IPS-15b (cell line): ENCODE measurements at regions not wholly inside any gene's neighbourhood (a gene's known extent, or its start where the extent isn't known, plus 50 kb on each side); places are given as distances from the start of the nearest gene placed in this dataset.

Source experiments
- H3K27me3 ChIP-seq: one replicate; pipeline ENCODE4 v1.6.1; 2013; ENCODE audit warnings: low read length; ENCODE audit not compliant: control insufficient read depth, insufficient read depth
- H3K36me3 ChIP-seq: one replicate; pipeline ENCODE4 v1.6.1; 2013; ENCODE audit warnings: low read length; ENCODE audit not compliant: control insufficient read depth, insufficient read depth
- H3K4me1 ChIP-seq: one replicate; pipeline ENCODE4 v1.6.1; 2013; ENCODE audit warnings: mild to moderate bottlenecking, low read length; ENCODE audit not compliant: control insufficient read depth, insufficient read depth
- H3K4me3 ChIP-seq: one replicate; pipeline ENCODE4 v1.5.1; 2013; ENCODE audit warnings: low read depth, low read length
- H3K9ac ChIP-seq: one replicate; pipeline ENCODE4 v1.6.1; 2013; ENCODE audit warnings: low read depth, mild to moderate bottlenecking, low read length
- H3K9me3 ChIP-seq: one replicate; pipeline ENCODE4 v1.6.1; 2013; ENCODE audit warnings: mild to moderate bottlenecking, low read length; ENCODE audit not compliant: control insufficient read depth, insufficient read depth

DNA sequence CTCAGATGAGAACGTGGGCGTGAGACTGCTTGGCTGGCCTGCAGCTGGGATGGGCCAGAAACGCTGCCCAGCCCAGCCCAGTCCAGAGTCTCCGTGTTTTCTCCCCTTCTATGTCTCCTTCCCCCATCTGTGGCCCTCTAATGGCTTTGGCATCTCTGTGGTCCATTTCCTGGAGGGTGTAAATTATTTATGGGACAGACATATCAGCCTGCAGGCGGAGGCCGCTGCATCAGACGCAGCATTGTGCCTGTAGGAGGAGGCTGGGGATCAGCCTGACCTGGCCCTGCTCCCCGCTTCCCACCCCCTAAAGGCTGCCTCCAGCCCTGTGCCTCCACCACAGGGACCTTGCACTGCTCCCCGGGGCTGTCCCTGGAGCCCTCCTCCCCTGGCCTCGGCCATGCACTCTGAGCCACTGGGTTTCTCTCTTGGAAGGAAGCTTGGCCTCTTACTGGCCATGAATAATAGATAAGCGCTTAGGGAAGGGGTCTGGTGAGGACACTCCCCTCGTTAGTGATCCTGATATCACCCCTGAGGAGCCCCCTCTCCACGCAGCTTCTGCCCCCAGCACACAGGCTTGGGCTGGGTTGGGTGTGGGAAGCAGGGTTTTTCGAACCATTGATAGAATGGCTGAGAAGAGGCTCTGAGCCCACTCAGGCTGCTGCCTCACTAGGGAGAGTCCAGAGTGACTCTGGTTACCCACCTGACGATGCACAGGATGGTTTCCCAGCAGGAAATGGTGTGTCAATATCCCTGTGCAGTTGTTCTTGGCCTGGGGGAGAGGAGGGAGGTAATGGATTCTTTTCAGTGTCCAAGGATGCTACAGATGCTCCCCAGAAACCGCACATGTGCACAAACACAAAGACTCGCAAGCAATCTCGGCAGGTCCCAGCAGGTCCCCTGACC lies 185.5 kb downstream of the MYCN start:
- no peaks in the 10 kb centered on the region for H3K9me3 ChIP-seq
- H3K4me3 ChIP-seq = no peak overlapping the region
- H3K36me3 ChIP-seq = no peaks in the 10 kb centered on the region
- H3K9ac ChIP-seq = no peak overlapping the region
- no peaks in the 10 kb centered on the region for H3K4me1 ChIP-seq
- no peaks in the 10 kb centered on the region for H3K27me3 ChIP-seq

DNA sequence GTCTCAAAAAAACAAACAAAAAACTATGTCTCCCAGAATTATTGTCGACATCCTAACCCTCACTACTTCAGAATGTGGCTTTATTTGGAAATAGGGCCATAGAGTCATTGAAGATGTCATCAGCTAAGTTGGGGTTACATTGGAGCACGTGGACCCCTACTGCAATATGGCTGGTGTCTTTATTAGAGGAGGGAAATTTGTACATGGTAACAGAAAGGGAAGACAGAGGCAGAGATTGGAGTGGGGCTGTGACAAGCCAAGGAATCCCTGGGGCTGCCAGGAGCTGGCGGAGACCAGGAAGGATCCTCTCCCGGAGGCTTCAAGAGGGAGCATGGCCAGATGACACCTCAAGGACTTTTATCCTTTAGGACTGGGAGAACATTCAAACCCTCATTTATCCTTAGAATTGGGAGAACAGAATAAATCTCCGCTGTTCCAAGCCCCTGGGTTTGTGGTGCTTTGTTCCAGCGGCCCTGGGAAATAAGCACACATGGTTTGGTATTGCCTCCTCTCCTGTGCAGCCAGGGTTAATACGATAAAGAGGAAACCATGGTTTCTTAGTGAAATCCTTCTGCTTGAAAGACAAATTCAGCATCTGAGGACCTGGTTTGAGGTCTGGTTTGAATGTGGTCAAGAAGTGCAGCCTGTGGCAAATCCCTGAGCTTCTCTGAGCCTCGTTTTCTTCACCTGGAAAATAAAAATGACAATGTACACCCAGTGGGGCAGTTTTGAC lies 184.7 kb downstream of the MYCN start:
- H3K4me1 ChIP-seq = no peaks in the 10 kb centered on the region
- no peaks in the 10 kb centered on the region for H3K36me3 ChIP-seq
- H3K27me3 ChIP-seq = no peaks in the 10 kb centered on the region
- no peak overlapping the region for H3K9ac ChIP-seq
- no peaks in the 10 kb centered on the region for H3K9me3 ChIP-seq
- no peak overlapping the region for H3K4me3 ChIP-seq

DNA sequence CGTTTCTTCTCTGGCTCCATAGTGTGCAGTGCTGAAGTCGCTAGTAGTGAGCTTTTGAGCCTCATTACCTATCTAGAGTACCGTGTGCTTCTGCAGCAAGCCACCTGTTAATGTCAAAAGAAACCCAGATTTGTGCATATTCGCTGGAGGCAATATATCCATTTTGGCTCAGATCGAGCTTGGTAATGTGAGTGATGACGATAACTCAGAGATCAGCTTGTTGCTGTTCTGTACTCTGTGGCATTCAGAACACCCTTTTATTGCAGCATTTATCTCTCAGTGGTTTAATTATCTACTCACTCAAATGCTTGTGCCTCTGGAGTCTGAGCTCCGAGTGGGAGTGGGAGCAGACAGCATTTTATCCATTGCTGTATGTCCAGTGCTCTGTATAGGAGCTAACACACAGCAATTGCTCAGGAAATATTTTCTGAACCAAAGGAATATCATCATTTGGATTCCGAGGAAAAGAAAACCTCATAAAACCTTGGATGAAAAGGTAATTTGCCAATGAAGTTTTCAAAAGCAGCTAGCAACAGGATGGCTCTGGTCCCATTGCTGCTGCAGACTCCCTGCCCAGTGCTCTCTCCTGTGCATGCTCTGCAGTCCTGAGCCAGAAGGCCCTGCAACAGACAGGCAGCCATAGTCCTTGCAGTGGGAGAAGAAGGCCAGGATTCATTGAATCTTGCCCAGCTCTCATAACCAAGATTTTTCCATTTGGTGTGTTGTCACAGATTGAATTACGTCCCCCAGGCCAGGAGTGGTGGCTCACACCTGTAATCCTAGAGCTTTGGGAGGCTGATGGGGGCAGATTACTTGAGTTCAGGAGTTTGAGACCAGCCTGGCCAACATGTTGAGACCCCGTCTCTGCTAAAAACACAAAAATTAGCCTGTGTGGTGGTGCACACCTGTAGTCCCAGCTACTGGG lies 183.8 kb downstream of the MYCN start:
- H3K36me3 ChIP-seq = no peaks in the 10 kb centered on the region
- H3K4me1 ChIP-seq = no peaks in the 10 kb centered on the region
- no peaks in the 10 kb centered on the region for H3K27me3 ChIP-seq
- no peak overlapping the region for H3K9ac ChIP-seq
- no peaks in the 10 kb centered on the region for H3K9me3 ChIP-seq
- H3K4me3 ChIP-seq = no peak overlapping the region

DNA sequence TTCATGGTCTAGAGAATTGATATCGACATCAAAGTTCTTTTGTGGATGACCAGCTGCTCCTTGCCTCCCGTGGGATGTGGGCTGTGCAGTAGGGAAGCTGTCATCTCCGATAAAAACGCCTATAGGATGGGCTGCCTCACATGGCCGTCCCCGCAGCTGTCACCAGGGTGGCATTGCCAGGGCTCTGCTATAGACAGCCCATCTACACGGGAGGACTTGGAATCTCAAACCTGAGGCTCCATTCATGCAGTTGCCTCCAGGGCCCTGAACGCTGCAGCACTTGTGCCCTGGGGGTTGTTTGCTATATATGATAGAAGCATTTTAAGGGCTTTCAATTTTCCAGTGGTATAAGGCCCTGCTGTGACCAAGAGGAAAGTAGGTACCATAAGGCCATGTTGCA lies 183.1 kb downstream of the MYCN start:
- Histone ChIP-seq H3K4me1 (no peaks in the 10 kb centered on the region), H3K27me3 (no peaks in the 10 kb centered on the region), H3K9me3 (no peaks in the 10 kb centered on the region), H3K9ac (no peak overlapping the region), H3K36me3 (no peaks in the 10 kb centered on the region), H3K4me3 (no peak overlapping the region)

DNA sequence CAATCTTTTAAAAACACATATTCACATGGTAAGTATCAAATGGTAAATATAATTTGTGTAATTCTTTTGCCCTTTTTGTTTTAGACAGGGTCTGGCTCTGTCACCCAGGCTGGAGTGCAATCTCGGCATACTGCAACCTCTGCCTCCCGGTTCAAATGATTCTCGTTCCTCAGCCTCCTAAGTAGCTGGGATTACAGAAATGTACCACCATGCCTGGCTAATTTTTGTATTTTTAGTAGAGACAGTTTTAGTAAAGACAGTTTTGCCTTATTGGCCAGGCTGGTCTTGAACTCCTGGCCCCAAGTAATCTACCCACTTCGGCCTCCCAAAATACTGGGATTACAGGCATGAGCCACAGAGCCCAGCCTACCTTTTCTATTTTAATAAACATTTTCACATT lies 182.2 kb downstream of the MYCN start:
- Histone ChIP-seq H3K36me3 (no peaks in the 10 kb centered on the region), H3K9me3 (no peaks in the 10 kb centered on the region), H3K4me3 (no peak overlapping the region), H3K4me1 (no peaks in the 10 kb centered on the region), H3K27me3 (no peaks in the 10 kb centered on the region), H3K9ac (no peak overlapping the region)

DNA sequence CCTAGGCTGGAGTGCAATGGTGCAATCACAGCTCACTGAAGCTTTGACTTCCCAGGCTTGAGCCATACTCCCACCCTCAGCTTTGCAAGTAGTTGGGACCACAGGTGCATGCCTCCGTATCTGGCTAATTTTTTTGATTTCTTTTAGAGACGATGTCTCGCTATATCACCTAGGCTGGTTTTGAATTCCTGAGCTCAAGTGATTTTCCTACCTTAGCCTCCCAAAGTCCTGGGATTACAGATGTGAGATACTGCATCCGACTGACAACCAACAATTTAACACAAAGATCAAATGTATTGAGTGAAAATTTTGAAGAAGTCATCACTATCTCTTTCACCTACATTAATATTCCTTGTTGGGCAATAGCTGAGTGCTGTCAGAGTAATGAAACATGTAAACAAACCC lies 181.6 kb downstream of the MYCN start:
- no peaks in the 10 kb centered on the region for H3K9me3 ChIP-seq

DNA sequence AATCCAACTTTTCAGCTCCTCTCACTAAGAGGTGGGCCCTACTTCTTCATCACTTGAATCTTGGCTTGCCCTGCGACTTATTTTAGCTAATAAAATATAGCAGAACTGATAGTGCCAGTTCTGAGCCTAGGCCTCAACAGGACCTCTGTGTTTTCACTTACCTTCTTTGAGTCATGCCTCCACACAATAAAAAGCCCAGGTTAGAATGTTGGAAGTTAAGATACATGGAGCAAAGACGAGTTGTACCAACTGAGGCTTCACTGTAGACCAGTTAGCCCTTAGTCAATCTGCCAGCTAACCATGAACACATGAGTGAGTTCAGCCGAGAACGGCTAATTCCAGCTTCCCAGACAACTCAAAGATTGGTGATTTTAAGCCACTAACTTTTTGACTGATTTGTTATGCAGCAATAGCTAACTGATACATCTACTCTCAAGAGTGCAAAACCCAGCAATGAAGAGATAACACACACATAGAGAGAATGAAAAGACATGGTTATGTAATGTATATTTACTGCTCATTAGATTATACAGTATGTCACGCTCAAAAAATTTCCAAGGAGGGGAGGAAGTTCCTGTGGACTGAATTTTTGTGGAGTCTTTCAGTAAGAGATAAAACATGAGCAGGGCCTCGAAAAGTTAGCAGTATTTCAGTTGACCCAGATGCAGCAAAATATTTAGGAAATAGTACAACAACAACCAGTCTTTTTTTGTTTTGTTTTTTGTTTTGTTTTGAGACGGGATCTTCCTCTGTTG lies 181.1 kb downstream of the MYCN start:
- no peaks in the 10 kb centered on the region for H3K27me3 ChIP-seq
- no peak overlapping the region for H3K4me3 ChIP-seq
- H3K9ac ChIP-seq = no peak overlapping the region
- no peaks in the 10 kb centered on the region for H3K4me1 ChIP-seq
- H3K36me3 ChIP-seq = no peaks in the 10 kb centered on the region
- H3K9me3 ChIP-seq = no peaks in the 10 kb centered on the region

More for the DNA sequence above, 181.6 kb downstream of the MYCN start:
- Histone ChIP-seq H3K9ac (no peak overlapping the region), H3K36me3 (no peaks in the 10 kb centered on the region), H3K4me1 (no peaks in the 10 kb centered on the region), H3K27me3 (no peaks in the 10 kb centered on the region), H3K4me3 (no peak overlapping the region)

DNA sequence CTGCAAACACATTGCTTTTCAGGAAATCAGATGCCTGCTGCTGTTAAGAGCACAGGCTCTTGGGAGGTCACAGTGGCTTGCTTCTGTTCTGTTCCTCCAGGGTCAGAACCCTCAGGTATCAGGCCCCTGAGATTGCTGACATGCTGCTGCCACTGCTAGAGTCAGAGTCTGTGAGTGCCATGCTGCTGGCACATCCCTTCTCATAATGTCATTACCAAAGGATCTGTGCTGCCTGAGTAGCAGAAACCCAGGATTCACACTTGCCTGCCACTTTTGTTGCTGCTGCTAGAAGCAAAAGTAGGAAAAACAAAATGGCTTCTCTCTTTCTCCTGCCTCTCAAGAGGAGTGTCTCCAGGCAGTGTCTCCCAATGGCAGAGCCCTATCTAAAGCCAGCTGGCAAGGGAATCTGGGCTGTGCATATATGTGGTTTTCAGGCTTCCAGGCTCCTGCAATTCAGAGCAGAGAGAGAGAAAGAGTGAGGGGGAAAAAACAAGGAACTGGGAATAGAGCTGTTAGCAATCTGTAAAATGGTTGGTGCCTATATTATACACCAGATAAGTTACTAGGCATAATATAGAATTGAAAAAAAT lies 180.3 kb downstream of the MYCN start:
- Histone ChIP-seq H3K9ac (no peak overlapping the region), H3K9me3 (no peaks in the 10 kb centered on the region), H3K4me1 (no peaks in the 10 kb centered on the region), H3K36me3 (no peaks in the 10 kb centered on the region), H3K27me3 (no peaks in the 10 kb centered on the region), H3K4me3 (no peak overlapping the region)

DNA sequence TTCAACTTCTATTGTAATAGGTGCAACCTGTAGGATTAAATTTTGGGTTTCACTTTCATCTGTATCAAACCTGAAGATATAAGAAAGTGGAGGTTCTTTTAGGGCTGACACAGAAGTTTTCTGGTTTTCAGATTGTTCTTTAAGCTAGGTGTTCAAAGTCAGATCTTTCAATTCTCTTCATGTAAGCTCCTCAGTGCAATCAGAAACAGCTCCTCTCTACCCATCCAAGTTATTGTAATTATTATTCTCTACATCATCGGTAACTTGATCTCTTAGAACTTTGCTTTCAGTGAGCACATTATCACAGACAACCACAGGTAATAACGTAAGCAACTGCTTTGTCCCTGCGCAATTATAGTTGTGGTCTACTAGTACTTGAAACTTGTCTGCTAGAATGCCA lies 179.4 kb downstream of the MYCN start:
- H3K36me3 ChIP-seq = no peaks in the 10 kb centered on the region
- H3K4me1 ChIP-seq = no peaks in the 10 kb centered on the region
- H3K9me3 ChIP-seq = no peaks in the 10 kb centered on the region
- H3K9ac ChIP-seq = no peak overlapping the region
- no peak overlapping the region for H3K4me3 ChIP-seq
- H3K27me3 ChIP-seq = no peaks in the 10 kb centered on the region

DNA sequence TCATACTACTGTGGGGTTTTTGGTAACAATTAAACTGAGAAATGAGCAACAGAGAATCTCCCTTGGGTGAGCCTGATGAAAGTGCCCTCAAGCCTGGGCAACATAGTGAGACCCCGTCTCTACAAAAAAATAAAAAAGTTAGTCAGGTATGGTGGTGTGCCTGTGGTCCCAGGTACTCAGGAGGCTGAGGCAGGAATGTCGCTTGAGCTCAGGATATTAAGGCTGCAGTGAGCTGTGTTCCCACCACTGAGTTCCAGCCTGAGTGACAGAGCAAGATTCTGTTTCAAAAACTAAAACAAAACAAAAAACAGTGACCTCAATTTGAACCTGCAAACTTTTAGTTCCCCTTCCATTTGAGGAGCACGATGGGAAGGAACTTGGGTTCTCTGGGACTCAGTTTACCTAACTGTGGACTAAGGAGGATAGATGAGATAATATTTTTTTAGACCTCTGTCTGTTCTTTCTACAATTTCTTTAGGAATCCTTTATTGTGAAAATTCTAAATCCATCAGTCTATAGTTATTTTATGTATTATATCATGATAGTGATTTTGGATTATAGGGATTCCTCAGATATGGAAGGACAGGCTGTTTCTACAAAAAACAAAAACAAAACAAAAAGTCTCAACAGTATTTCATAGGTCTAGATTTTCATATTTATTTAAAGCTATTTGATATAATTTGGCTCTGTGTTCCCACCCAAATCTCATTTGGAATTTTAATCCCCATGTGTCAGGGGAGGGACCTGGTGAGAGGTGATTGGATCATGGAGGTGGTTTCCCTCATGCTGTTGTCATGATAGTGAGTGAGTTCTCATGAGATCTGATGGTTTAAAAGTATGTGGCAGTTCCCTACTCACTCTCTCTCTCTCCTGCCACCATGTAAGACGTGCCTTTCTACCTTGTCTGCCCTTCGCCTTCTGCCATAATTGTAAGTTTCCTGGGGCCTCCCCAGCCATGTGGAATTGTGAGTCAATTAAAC lies 178.6 kb downstream of the MYCN start:
- Histone ChIP-seq H3K4me3 (no peak overlapping the region), H3K36me3 (no peaks in the 10 kb centered on the region), H3K4me1 (no peaks in the 10 kb centered on the region), H3K9me3 (no peaks in the 10 kb centered on the region), H3K27me3 (no peaks in the 10 kb centered on the region), H3K9ac (no peak overlapping the region)
